Right lobe of liver (tissue), 6 donors: ENCODE measurements at regions not wholly inside any gene's neighbourhood (a gene's known extent, or its start where the extent isn't known, plus 50 kb on each side); places are given as distances from the start of the nearest gene placed in this dataset.

Experiments used
- ATAC-seq, 4 donors: fragments of 200-7000 bp; cut with Tn5 transposase; one replicate each; pipeline ENCODE4 v1.9.1; 2020; ENCODE audit warnings: mild to moderate bottlenecking in 4 of 4, moderate library complexity in 4 of 4
- DNase-seq, 3 donors: peaks; one replicate each; pipeline ENCODE4 v3.0.0-alpha.2; 2020
- H3K27ac ChIP-seq, 3 donors: fragments of 200-600 bp; one replicate each; pipeline ENCODE4 v1.8.0; 2022
- H3K27me3 ChIP-seq, 2 donors: fragments of 200-600 bp; one replicate each; pipeline ENCODE4 v1.8.0; 2022
- H3K36me3 ChIP-seq, 4 donors: fragments of 200-600 bp; sonication (generic) in 1 of 4; one replicate each; pipeline versions ENCODE4 v1.5.1 to v1.8.0; 2017 to 2022; ENCODE audit warnings: control low read depth in 1 of 4
- H3K4me1 ChIP-seq, 4 donors: fragments of 200-600 bp; sonication (generic) in 1 of 4; one replicate each; pipeline versions ENCODE4 v1.5.1 to v1.8.0; 2017 to 2022; ENCODE audit warnings: control low read depth in 1 of 4
- H3K4me3 ChIP-seq, 3 donors: fragments of 200-600 bp; one replicate each; pipeline ENCODE4 v1.8.0; 2022
- H3K9me3 ChIP-seq, 4 donors: fragments of 200-600 bp; sonication (generic) in 1 of 4; one replicate each; pipeline versions ENCODE4 v1.5.1 to v1.8.0; 2017 to 2022; ENCODE audit warnings: control low read depth in 1 of 4
- POLR2A ChIP-seq: fragments of 450-650 bp; IDR thresholded peaks from one replicate; pipeline ENCODE4 v1.6.1; 2017; ENCODE audit warnings: antibody characterized with exemption, mild to moderate bottlenecking
- WGBS: methylation state at CpG from one replicate; pipeline ENCODE4 v1.1.6; 2018; ENCODE audit warnings: low coverage, low lambda C conversion rate; ENCODE audit not compliant: insufficient coverage; ENCODE audit errors: missing lambda C conversion rate; 5-methylcytosine and 5-hydroxymethylcytosine counted together
- intact Hi-C, 2 donors: fragments of 100-400 bp; cut with DNase I; formaldehyde crosslinking; loops; one replicate each; pipeline versions ENCODE4 v1.11.2 to v1.14.1; 2022
- TF ChIP-seq, protein P1 (sequence below), 4 donors: fragments of 200-600 bp in 3 of 4; fragments of 450-650 bp in 1 of 4; IDR thresholded peaks; one replicate each; pipeline versions ENCODE4 v1.5.1 to v1.8.0; 2016 to 2022; ENCODE audit warnings: antibody characterized with exemption in 4 of 4, mild to moderate bottlenecking in 2 of 4
- donor health status: DM: no; HTN: yes; CAD: no.
- donor health status: DM: no; HTN: no; CAD: no.
- donor health status: DM: no; HTN: no; CAD: no.
- donor health status: DM: no; HTN: yes; CAD: no.
- donor health status: DM: no; HTN: yes; CAD: no.

DNA sequence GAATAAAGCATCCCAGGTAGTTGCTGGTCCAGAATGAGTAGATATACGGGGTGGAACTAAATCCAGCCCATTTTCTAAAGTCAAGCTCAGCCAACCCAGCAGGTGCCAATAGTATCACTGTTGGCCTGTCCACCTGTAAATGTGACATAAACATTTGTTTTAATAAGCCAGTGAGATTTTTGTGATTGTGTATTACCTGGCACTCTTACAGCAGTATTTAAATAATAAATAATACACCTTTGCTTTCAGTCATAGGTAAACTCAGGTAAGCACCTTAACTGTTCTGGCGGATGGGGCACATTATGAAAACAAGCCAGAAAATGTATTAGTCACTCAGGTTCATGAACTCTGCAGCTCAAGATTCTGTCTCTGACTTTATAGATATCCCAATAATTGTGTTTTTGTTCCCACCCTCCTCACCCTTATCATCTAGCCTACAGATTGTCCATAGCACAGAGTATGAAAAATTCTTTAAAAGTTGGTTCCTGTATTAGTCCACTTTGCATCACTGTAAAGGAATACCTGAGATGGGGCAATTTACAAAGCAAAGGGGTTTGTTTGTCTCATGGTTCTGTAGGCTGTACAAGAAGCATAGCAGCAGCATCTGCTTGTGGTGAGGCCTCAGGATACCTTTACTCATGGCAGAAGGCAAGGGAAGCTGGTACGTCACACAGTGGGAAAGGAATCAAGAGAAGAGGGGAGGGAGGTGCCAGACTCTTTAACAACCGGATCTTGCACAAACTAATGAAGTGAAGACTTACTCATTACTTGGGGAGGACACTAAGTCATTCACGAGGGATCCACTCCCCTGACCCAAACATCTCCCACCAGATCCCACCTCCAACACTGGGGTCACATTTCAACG, 73.0 kb upstream of the CYRIA start:
- no peaks in the 10 kb centered on the region for H3K9me3 ChIP-seq
- intact Hi-C loops: no loop called here
- no peak overlapping the region for H3K4me3 ChIP-seq
- WGBS: 81% methylated on average over 2 of the region's 6 CpGs
- H3K27ac ChIP-seq: no peak overlapping the region
- TF ChIP-seq POLR2A: no peak
- TF ChIP-seq, protein P1, sequence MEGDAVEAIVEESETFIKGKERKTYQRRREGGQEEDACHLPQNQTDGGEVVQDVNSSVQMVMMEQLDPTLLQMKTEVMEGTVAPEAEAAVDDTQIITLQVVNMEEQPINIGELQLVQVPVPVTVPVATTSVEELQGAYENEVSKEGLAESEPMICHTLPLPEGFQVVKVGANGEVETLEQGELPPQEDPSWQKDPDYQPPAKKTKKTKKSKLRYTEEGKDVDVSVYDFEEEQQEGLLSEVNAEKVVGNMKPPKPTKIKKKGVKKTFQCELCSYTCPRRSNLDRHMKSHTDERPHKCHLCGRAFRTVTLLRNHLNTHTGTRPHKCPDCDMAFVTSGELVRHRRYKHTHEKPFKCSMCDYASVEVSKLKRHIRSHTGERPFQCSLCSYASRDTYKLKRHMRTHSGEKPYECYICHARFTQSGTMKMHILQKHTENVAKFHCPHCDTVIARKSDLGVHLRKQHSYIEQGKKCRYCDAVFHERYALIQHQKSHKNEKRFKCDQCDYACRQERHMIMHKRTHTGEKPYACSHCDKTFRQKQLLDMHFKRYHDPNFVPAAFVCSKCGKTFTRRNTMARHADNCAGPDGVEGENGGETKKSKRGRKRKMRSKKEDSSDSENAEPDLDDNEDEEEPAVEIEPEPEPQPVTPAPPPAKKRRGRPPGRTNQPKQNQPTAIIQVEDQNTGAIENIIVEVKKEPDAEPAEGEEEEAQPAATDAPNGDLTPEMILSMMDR (IDR thresholded peaks at IDR 0.05): no peak
- H3K4me1 ChIP-seq: peaks cover 0 to 13% (median 0%) of the 10 kb centered on the region in 4 donors
- DNase-seq (no peak), ATAC-seq (no peak)
- no peaks in the 10 kb centered on the region for H3K27me3 ChIP-seq
- H3K36me3 ChIP-seq: no peaks in the 10 kb centered on the region

DNA sequence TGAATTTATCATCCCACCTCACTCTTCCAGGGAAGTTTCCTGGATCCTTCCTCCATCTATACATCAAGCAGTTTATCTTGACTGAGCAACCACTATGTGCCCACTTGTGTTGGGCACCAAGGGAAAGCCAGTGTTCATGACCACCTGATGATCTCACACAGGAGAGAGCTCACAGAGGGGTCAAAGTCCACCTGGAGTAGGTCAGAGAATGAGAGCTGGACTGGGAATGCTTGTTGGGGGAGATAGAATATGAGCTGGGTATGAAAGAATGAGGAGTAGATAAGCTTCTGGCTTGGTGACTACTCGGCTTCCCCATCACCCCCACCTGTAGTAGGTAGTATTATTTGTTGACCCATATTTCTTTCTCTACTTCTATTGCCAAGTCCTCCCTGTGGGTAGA, 72.2 kb upstream of the CYRIA start:
- Histone ChIP-seq H3K27me3 (no peaks in the 10 kb centered on the region), H3K4me1 (peaks cover 0 to 13% (median 0%) of the 10 kb centered on the region in 4 donors), H3K4me3 (no peak overlapping the region), H3K27ac (no peak overlapping the region), H3K9me3 (no peaks in the 10 kb centered on the region), H3K36me3 (no peaks in the 10 kb centered on the region)
- DNase-seq (no peak), ATAC-seq (peak in 1 of 4 donors; percentile 35)
- intact Hi-C loops: no loop called here
- WGBS: 22% methylated on average over 1 of the region's 1 CpG
- TF ChIP-seq POLR2A: no peak
- TF ChIP-seq, protein P1 (IDR thresholded peaks at IDR 0.05): no peak

DNA sequence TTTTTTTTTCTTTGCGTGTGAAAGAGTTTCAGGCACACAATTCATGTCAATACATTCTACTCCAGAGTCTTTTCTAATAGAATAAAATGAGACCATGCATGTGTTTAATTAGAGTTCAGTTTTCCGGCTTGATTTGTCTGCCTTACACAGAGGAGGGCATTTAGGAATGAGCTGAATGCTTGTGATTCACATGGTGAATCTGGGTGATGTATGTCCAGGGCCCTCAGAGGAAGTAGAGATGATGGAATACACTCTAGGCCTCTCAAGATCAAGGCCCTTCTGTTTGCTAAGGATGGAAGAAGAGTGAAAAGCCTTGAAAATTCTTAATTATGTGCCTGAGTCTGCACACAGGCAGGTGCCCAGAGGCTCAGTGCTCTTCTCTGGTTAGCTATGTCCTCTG, 71.0 kb upstream of the CYRIA start:
- Histone ChIP-seq H3K27ac (no peak overlapping the region), H3K4me3 (no peak overlapping the region), H3K27me3 (no peaks in the 10 kb centered on the region), H3K36me3 (no peaks in the 10 kb centered on the region), H3K4me1 (peaks cover 0 to 13% (median 0%) of the 10 kb centered on the region in 4 donors), H3K9me3 (no peaks in the 10 kb centered on the region)
- 95% methylated on average over 2 of the region's 2 CpGs for WGBS
- ATAC-seq: no peak
- intact Hi-C loops: no loop called here
- no peak for DNase-seq
- TF ChIP-seq, protein P1 (IDR thresholded peaks at IDR 0.05): no peak
- TF ChIP-seq POLR2A: no peak

DNA sequence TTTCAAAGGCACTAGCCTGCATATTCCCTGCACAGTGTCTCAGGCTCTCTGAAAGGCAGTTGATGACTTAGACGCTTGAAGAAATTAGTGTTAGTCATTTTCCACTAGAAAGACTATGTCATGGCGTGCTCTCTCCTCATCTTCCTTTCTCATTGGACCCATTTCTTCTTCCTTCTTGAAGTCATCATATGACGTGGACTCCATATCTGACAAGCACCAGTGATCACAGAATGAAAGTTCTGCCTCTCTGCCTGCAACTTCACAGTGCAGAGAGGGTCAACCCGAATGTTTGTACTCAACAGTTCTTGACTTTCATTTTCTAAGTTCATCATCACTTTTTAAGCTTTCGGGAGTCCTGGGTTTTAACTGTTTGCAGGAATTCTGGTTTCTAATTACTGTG, 63.7 kb upstream of the CYRIA start:
- Histone ChIP-seq H3K27ac (no peak overlapping the region), H3K27me3 (peaks cover 0 to 16% of the 10 kb centered on the region in 2 donors), H3K9me3 (no peaks in the 10 kb centered on the region), H3K4me1 (peaks cover 0 to 9% (median 0%) of the 10 kb centered on the region in 4 donors), H3K4me3 (no peak overlapping the region), H3K36me3 (no peaks in the 10 kb centered on the region)
- DNase-seq (no peak), ATAC-seq (no peak)
- 51% methylated on average over 4 of the region's 5 CpGs for WGBS
- TF ChIP-seq POLR2A: no peak
- TF ChIP-seq, protein P1 (IDR thresholded peaks at IDR 0.05): no peak
- intact Hi-C loops: no loop called here
